ENCODE measurements at regions not wholly inside any gene's neighbourhood (a gene's known extent, or its start where the extent isn't known, plus 50 kb on each side); places are given as distances from the start of the nearest gene placed in this dataset.

DNA sequence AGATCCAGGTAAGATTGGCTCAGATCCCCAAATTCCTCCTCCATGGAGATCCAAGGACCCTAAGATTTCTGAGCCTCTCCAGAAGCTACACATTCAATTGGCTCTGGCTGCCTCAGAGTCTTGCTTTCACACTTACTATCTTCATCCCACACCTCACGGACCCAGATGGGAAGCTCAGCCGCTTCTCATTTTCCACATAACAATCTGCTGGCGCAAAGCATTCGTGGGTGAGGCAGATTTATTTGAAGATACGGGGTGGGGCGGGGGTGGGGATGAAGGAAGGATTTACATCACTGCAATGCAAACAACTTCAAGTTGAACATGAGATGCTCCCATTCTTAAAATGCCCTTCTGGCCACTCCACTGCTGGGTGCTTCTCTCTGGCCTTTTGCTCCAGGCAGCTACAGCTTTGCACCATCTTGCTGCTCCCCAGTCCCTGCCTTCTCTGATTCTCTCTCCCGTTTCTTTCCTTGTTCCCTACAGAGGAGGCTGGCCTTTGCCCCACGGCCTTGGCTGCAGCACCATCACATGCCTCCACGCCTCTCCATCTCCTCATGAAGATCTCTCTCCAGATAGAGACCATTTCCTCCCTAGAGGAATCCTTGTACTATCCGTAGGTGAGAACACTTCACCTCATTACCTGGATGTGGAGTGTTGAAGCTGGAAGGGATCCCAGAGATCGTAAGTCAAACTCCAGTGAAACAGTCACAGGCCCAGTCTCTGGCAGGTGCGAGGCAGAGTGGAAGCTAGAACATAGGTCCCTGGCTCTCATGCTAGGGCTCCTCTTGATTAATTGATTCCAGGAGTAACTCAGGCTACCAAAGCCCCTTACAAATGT, 175.9 kb downstream of the RPLP1 start:
- DNase-seq = no peak

GRCh38 chr15:69629631-69630161, 177.1 kb downstream of the RPLP1 start:
- no peak for DNase-seq

- DNase-seq = no peak
These were observed 178.4 kb downstream of the RPLP1 start for GRCh38 chr15:69631005-69631404.

- no peak for DNase-seq
These were observed 179.4 kb downstream of the RPLP1 start for GRCh38 chr15:69631978-69632377.

DNA sequence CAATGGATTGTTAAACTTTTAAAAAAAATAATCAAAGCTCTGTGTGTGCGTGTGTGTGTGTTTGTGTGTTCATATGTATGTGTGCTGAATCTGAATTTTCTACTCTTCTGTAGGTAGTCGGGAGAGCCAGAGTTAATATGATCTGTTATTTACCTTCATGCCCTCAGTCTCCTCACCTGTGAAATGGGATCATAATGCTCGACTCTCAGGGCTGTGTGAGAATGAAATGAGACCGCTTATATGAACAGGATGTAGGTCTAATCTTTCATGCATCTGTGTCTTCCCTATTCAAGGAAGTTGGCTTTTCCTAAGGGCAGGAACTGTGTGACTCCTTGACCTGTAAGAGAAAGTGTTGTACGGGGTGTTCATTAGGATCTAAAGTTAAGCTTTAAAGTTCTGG, 182.2 kb downstream of the RPLP1 start:
- DNase-seq = no peak

GRCh38 chr15:69636169-69636915, 183.7 kb downstream of the RPLP1 start:
- DNase-seq = no peak

DNA sequence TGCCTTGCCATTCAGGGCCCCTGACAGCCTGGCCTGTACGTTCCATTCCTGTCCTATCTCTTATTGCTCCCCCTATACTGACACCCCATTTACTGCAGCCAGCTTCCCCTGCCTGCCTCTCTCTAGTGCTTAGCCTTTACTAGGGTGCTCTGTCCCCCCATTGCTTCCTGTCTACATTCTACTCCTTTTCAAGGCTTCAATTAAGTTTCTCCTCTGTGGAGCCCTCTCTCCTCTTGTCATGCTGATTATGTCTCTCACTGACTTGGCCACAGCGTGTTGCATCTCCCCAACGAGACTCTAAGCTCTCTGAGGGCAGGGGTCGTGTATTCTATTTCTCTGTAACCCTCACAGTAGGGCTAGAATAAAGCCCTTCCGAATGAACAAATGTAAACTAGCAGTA, 185.2 kb downstream of the RPLP1 start:
- no peak for DNase-seq

DNA sequence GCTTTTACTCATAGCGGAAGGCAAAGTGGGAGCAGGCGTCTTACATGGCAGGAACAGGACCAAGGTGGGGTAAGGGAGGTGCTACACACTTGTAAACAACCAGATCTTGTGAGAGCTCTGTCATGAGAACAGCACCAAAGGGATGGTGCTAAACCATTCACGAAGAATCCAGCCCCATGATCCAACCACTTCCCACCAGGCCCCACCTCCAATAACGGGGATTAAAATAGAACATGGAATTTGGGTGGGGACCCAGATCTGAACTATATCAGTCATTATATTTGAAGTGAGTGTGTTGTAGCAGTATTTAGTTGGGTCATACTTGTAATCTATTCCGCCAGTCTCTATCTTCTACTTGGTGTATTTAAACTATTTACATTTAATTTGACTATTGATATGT, 190.9 kb downstream of the RPLP1 start:
- no peak for DNase-seq

DNA sequence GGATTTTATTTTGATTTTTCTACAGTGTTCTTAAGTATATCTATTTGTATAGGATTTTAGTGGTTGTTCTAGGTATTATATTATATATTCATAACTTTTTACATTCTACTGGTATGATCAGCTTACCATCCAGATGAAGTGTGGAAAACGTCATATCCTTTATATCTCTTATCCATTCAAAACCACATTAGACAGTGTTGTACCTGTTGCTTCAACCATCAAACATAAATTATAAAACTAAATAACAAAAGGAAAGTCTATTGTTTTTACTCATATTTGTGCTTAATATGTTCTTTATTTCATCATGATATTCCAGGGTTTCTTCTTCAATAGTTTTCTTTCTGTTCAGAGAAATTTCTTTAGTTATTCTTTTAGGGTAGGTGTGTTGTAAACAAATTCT, 191.4 kb downstream of the RPLP1 start:
- no peak for DNase-seq

DNA sequence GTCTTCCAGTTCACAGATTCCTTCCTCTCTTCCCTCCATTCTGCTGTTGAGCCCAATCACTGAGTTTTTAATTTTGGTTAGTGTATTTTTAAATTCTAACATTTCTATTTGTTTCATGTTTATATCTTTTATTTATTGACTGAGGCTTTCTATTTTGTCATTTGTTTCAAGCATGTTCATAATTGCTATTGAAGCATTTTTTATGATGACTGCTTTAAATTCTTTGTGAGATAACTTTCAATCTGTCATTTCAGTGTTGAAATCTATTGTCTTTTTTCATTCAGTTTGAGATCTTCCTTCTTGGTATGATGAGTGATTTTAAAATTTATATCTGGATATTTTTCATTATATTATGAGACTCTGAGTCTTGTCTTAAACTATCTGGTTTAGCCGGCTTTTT, 192.3 kb downstream of the RPLP1 start:
- DNase-seq = no peak

- DNase-seq = no peak
These were observed 194.5 kb downstream of the RPLP1 start for GRCh38 chr15:69647142-69647513.

GRCh38 chr15:69648212-69648611, 195.6 kb downstream of the RPLP1 start:
- no peak for DNase-seq

DNA sequence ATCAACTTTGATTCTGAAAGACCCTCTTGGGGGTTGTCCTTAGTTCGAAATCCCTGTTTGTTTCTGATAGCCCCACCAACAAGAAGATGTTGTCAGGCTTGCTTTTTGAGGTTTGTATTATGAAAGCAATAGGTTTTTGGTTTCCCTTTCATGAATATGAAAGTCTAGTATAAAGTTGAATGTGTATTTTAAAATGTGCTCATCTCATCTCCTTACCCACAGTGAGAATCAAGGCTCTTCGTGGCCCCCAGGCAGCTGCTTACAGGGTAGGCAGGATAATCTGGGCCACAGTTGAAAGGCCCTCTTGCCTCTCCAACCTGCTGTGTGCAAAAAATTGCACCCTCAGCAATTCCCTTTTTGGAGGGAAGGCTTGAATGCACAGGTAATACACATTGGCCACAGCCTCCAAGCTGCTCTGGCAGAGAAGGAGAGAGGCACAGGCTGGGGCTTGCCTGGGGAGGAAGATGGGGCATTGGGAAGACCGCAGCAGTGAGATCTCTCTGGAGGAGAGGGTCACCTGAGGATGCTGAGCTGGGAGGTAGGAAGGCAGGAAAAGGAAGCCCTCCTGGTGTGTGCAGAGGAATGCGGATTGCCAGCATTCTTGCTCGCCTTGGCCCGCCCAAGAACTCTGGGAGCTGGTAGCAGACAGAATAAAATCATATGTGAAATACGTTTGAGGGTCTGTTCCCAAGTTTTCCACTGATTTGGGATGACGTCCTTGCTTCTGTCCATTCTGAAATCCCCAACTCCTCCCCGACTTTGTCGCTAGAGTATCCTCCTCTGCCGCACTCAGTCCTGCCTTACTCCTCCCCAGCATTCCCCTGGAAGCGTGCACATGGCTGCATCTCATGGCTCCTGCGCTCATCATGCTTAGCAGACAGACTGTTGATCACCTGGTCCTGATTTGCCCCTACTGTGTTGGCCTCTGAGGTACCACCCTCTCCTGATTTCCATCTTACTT, 196.4 kb downstream of the RPLP1 start:
- no peak for DNase-seq

- DNase-seq = no peak
These were observed 199.7 kb downstream of the RPLP1 start for GRCh38 chr15:69652293-69652692.

DNA sequence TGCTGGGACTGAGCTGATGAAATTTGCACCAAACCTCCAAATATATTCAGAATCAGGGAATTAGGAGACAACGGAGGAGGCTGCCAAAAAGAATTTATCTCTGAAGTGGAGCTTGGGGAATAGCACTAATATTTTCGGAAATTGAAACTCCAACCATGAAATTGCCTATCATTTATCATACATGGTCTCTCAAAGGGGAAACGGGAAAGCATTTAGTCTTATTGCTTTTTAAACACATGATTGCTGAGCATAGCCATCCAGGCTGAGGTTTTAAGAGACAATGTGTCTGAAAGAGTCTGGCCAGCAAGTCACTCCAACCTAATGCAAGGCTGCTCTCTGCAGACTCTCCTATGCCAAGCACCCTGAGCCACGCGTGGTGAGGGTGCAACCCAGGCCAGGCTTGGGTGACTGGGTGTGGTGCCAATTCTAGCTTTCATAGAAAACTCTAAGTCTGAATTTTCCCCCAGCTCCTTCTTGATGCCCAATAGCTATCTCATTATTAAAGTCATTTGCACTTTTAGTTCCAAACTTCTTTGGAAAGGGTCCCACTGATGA, 200.2 kb downstream of the RPLP1 start:
- DNase-seq = no peak

- no peak for DNase-seq
These were observed 200.7 kb downstream of the RPLP1 start for GRCh38 chr15:69653306-69653705.

DNA sequence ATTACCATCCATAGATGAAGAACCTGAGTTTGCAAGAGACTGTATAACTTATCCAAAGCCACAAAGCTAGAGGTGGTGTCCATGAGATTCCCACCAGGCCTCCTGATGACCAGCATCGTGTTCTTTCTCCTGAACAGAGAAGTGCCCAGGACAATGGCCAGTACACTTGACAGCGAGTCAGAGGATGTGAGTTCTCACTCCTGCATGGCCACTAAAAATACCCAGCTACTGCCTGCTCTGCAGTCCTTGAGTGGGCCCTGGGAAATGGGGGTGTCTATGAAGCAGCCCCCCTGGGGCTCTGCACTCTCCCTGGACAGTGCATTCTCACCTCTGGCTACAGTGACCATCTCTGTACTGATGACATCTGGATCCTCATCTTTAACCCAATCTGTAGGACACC, 201.2 kb downstream of the RPLP1 start:
- no peak for DNase-seq

- no peak for DNase-seq
These were observed 203.8 kb downstream of the RPLP1 start for GRCh38 chr15:69656271-69657030.

GRCh38 chr15:69657626-69658025, 205.0 kb downstream of the RPLP1 start:
- DNase-seq = no peak

DNA sequence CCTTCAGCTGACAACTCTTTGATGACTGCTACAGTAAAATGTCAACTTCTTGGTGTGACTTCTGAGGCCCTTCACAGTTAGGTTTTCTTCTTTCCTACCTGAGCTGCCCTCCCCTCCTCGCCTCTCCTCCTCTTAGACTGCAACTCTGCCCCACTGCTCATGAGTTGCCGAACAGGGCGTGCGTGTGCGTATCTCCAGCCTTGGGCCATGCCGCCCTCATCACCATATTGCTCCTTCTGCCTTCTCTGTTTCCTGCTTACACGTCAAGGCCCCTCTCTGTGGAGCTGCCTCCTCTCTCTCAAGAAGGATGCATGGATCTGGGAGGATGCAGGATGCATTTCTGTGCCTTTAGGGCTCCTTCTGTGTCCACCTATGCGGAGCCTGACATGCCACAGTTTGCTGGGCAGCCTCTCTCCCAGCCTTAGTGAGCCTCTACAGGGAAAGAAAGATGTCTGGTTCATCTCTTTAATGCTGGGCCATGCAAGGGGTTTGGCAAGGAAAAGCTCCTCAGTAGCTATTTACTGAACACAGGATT, 205.9 kb downstream of the RPLP1 start:
- DNase-seq = no peak

- no peak for DNase-seq
These were observed 206.9 kb downstream of the RPLP1 start for GRCh38 chr15:69659454-69660050.

All from T-helper 9 cell (primary cell).